Fibroblast of pulmonary artery (primary cell): ENCODE measurements at regions not wholly inside any gene's neighbourhood (a gene's known extent, or its start where the extent isn't known, plus 50 kb on each side); places are given as distances from the start of the nearest gene placed in this dataset.
A peak's percentile ranks its signal among the peaks of the same experiment; 100 is the strongest.
"Not testable (repeated sequence)": the region's sequence is repeated elsewhere in the genome, so short reads cannot be mapped to it uniquely, and the experiment has no call there.

Experiments used
- DNase-seq: peaks from one replicate; pipeline ENCODE4 v3.0.0-alpha.2; 2010; ENCODE audit warnings: low read depth
- H3K4me3 ChIP-seq: replicated peaks from 2 replicates; pipeline ENCODE4 v1.5.1; 2011; ENCODE audit warnings: low read depth, mild to moderate bottlenecking, control low read depth, low read length, moderate library complexity
- TF ChIP-seq, protein P1 (sequence below): IDR thresholded peaks from 2 replicates; pipeline ENCODE4 v1.5.1; 2011; ENCODE audit warnings: mild to moderate bottlenecking, control low read depth, low read length, inconsistent platforms; ENCODE audit errors: missing control alignments

GRCh38 chr11:38721586-38722315, 2123.7 kb upstream of the RAG2 start:
- TF ChIP-seq, protein P1, sequence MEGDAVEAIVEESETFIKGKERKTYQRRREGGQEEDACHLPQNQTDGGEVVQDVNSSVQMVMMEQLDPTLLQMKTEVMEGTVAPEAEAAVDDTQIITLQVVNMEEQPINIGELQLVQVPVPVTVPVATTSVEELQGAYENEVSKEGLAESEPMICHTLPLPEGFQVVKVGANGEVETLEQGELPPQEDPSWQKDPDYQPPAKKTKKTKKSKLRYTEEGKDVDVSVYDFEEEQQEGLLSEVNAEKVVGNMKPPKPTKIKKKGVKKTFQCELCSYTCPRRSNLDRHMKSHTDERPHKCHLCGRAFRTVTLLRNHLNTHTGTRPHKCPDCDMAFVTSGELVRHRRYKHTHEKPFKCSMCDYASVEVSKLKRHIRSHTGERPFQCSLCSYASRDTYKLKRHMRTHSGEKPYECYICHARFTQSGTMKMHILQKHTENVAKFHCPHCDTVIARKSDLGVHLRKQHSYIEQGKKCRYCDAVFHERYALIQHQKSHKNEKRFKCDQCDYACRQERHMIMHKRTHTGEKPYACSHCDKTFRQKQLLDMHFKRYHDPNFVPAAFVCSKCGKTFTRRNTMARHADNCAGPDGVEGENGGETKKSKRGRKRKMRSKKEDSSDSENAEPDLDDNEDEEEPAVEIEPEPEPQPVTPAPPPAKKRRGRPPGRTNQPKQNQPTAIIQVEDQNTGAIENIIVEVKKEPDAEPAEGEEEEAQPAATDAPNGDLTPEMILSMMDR = no peak
- no peak overlapping the region for H3K4me3 ChIP-seq
- DNase-seq = no peak

DNA sequence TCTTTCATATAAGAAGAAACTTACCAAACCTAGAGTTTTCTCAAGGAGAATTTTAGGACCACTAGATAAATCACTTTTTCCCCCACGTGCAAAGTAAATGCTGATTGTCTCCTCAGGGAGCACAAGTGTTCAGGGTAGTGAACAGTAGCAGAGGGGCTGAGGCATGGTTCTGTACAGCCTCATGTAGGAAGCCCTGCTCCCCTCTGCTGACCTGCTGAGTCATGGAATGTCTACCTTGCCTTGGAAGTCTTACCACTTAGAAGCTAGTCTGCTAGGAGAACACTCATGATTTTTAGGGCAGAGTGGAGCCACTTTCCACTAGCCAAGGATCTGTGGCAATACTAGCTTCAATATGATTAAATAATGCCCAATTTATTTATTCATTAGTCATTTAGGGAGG, 2120.6 kb upstream of the RAG2 start:
- no peak overlapping the region for H3K4me3 ChIP-seq
- DNase-seq = no peak
- TF ChIP-seq, protein P1 = no peak

DNA sequence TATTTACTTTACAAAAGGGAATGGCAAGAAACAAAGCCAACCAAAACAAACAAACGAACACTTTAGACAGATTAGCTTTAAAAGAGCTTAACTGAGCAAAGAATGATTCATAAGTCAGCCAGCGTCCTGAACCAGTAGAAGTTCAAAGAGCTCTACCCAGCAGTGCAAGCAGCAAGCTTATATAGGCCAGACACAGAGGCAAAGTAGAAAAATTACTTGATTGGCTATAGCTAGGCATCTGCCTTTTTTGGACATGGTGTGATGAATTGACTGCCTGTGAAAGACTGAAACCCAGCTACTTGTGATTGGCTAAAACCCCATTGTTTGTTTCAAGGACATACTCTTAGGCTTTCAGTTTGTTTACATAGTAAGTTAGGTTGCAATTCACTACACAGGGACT, 2120.0 kb upstream of the RAG2 start:
- TF ChIP-seq, protein P1 = no peak
- H3K4me3 ChIP-seq = no peak overlapping the region
- DNase-seq = peak; percentile 10

DNA sequence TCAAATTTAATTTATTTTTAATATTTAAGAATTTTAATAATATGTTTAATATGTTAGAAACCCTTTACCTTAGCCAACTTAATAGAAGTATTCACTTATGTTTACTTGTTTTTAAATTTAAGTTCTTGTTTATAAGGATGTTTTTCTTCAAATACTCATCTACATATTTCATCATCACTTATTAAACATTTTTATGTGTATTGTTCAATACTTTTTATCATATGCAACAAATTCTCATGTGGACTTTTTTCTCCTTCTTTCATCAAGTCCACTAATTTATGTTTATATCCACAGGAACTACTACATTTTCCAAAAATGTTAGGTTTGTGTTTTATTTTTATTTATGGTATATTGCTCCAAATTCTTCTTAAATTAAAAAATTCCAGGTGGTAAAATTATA, 2113.1 kb upstream of the RAG2 start:
- DNase-seq = no peak
- TF ChIP-seq, protein P1 = no peak
- H3K4me3 ChIP-seq = no peak overlapping the region

DNA sequence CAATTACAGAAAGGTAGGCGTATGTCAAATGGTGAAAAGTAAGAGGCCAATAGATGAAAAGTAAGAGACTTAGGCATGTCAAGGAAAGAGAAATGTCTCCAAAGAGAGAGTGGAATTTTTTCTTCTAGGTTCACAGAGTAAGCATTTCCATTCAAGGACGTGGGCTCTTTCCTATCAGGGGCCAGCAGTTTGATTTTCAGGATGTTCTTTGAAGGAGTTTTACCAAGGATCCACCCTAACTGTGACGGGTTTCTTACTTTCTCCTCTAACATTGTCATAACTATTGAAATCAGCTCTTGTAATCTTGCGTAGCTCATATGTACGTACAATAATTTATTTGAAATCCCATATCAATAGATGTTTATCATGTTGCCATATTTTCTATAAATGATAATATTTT, 2112.2 kb upstream of the RAG2 start:
- DNase-seq = no peak
- TF ChIP-seq, protein P1 = no peak
- no peak overlapping the region for H3K4me3 ChIP-seq

GRCh38 chr11:38700111-38700510, 2102.1 kb upstream of the RAG2 start:
- DNase-seq = no peak
- no peak overlapping the region for H3K4me3 ChIP-seq
- TF ChIP-seq, protein P1 = no peak

DNA sequence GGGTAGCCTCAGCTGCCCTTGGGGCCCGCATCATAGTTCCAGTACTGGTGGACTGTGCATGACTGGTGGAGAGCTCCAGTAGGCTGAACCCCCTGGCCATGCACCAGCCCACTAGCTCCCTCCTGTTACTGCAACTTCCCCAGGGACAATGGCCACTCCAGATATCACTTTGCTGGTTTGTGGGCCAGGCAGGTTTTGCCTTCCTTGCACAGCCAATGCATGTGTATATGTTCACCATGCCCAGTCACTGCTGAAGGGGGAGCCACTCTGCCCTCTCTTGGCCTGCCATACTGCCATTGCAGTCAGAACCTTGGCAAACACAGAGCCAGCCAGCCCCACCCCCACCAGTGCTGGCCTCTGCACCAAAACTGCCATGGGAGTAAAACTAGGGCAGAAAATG, 2095.3 kb upstream of the RAG2 start:
- H3K4me3 ChIP-seq = no peak overlapping the region
- TF ChIP-seq, protein P1 = no peak
- no peak for DNase-seq

- H3K4me3 ChIP-seq, DNase-seq: not testable (repeated sequence)
Measured at GRCh38 chr11:38690211-38690610, 2092.2 kb upstream of the RAG2 start.
